A673 (cell line): ENCODE measurements at regions not wholly inside any gene's neighbourhood (a gene's known extent, or its start where the extent isn't known, plus 50 kb on each side); places are given as distances from the start of the nearest gene placed in this dataset.

Experiments
- BruUV-seq: library from RNA; stranded (reverse); fragments of 400-500 nt; replicated peaks from 2 replicates; lab custom pipeline; 2021; lab: Mats Ljungman, UMichigan
- CTCF ChIA-PET: fragments of 300-600 bp; sonication (Branson Sonifier 250); formaldehyde crosslinking; loops from one replicate; lab custom pipeline; 2022; ENCODE audit warnings: antibody characterized with exemption; lab: Charles Lee
- POLR2A ChIA-PET: fragments of 300-600 bp; sonication (Branson Sonifier 250); formaldehyde crosslinking; loops from one replicate; lab custom pipeline; 2022; ENCODE audit warnings: antibody characterized with exemption; ENCODE audit not compliant: low non-redundant PET; lab: Charles Lee
- DNase-seq: peaks from one replicate; pipeline ENCODE4 v3.0.0-alpha.2; 2015; ENCODE audit warnings: low spot score
- H3K27ac ChIP-seq: fragments of 200-600 bp; sonication (generic); 2 replicates; pipeline ENCODE4 v1.5.1; 2016; ENCODE audit warnings: mixed run types, low read depth, mild to moderate bottlenecking, mixed read lengths, antibody characterized with exemption, low read length; ENCODE audit not compliant: poor library complexity, severe bottlenecking
- H3K27me3 ChIP-seq: fragments of 200-600 bp; sonication (generic); replicated peaks from 2 replicates; pipeline ENCODE4 v1.6.1; 2017; ENCODE audit warnings: mixed run types, low read depth, mild to moderate bottlenecking, mixed read lengths, antibody characterized with exemption, low read length; ENCODE audit not compliant: insufficient read depth, poor library complexity
- H3K36me3 ChIP-seq: fragments of 200-600 bp; sonication (generic); 2 replicates; pipeline ENCODE4 v1.6.1; 2016; ENCODE audit warnings: mixed run types, mild to moderate bottlenecking, mixed read lengths, antibody characterized with exemption, low read length; ENCODE audit not compliant: insufficient read depth, poor library complexity, severe bottlenecking
- H3K4me1 ChIP-seq: fragments of 200-600 bp; sonication (generic); 2 replicates; pipeline ENCODE4 v1.6.1; 2017; ENCODE audit warnings: mixed run types, mild to moderate bottlenecking, mixed read lengths, antibody characterized with exemption, low read length; ENCODE audit not compliant: insufficient read depth, poor library complexity, severe bottlenecking
- H3K4me3 ChIP-seq: fragments of 200-600 bp; sonication (generic); 2 replicates; pipeline ENCODE4 v1.5.1; 2016; ENCODE audit warnings: low read depth, mixed run types, mild to moderate bottlenecking, mixed read lengths, low read length; ENCODE audit not compliant: poor library complexity, severe bottlenecking
- H3K9me3 ChIP-seq: fragments of 200-600 bp; sonication (generic); 2 replicates; pipeline ENCODE4 v1.6.1; 2016; ENCODE audit warnings: mixed run types, low read depth, mild to moderate bottlenecking, mixed read lengths, antibody characterized with exemption, low read length; ENCODE audit not compliant: poor library complexity, severe bottlenecking
- CTCF ChIP-seq: fragments of 300-800, 200-600 bp; sonication (generic); conservative IDR thresholded peaks from 2 replicates; pipeline ENCODE4 v1.5.1; 2017; ENCODE audit warnings: low read depth, mild to moderate bottlenecking, antibody characterized with exemption, low read length, moderate library complexity, mixed read lengths
- EZH2 ChIP-seq: fragments of 200-600 bp; sonication (generic); IDR thresholded peaks from 2 replicates; pipeline ENCODE4 v1.6.1; 2017; ENCODE audit warnings: borderline replicate concordance, low read depth, mild to moderate bottlenecking, mixed read lengths, antibody characterized with exemption, low read length; ENCODE audit not compliant: poor library complexity, severe bottlenecking
- intact Hi-C: fragments of 100-400 bp; cut with micrococcal nuclease; formaldehyde crosslinking; loops from one replicate; pipeline ENCODE4 v1.10.0; 2022; ENCODE audit not compliant: unreplicated experiment

GRCh38 chr3:6351752-6352151 lies 509.2 kb upstream of the GRM7 start:
- intact Hi-C loops, result no loop called here

GRCh38 chr3:6354653-6355052 lies 506.3 kb upstream of the GRM7 start:
- intact Hi-C loops, result no loop called here
- no peak for DNase-seq
- no peak for TF ChIP-seq EZH2
- TF ChIP-seq CTCF, result no peak
- H3K4me3 ChIP-seq, result no peak overlapping the region
- ChIA-PET POLR2A (no interaction called here), CTCF (no interaction called here)
- no peaks in the 10 kb centered on the region for H3K27me3 ChIP-seq
- no peaks in the 10 kb centered on the region for H3K9me3 ChIP-seq
- H3K4me1 ChIP-seq, result no peaks in the 10 kb centered on the region
- H3K36me3 ChIP-seq, result no peaks in the 10 kb centered on the region
- no TSS peak for BruUV-seq
- no peak overlapping the region for H3K27ac ChIP-seq

More at GRCh38 chr3:6351752-6352151, 509.2 kb upstream of the GRM7 start:
- BruUV-seq, result no TSS peak
- Histone ChIP-seq H3K27ac (no peak overlapping the region), H3K9me3 (no peaks in the 10 kb centered on the region), H3K4me1 (no peaks in the 10 kb centered on the region), H3K27me3 (no peaks in the 10 kb centered on the region), H3K36me3 (no peaks in the 10 kb centered on the region), H3K4me3 (no peak overlapping the region)
- POLR2A ChIA-PET, result no interaction called here
- CTCF ChIA-PET, result no interaction called here
- TF ChIP-seq CTCF (no peak), EZH2 (no peak)
- DNase-seq, result no peak

GRCh38 chr3:6362406-6362805 lies 498.5 kb upstream of the GRM7 start:
- BruUV-seq, result no TSS peak
- no peaks in the 10 kb centered on the region for H3K4me1 ChIP-seq
- CTCF ChIA-PET, result no interaction called here
- no peak overlapping the region for H3K4me3 ChIP-seq
- intact Hi-C loops, result no loop called here
- no peaks in the 10 kb centered on the region for H3K36me3 ChIP-seq
- DNase-seq, result no peak
- H3K27me3 ChIP-seq, result no peaks in the 10 kb centered on the region
- TF ChIP-seq EZH2 (no peak), CTCF (no peak)
- no peak overlapping the region for H3K27ac ChIP-seq
- POLR2A ChIA-PET, result no interaction called here
- peaks cover 4% of the 10 kb centered on the region for H3K9me3 ChIP-seq
